K562 (cell line): ENCODE measurements at regions not wholly inside any gene's neighbourhood (a gene's known extent, or its start where the extent isn't known, plus 50 kb on each side); places are given as distances from the start of the nearest gene placed in this dataset.

Experiments
- ETV1 ChIP-seq: fragments of 450-650 bp; conservative IDR thresholded peaks from 2 replicates; pipeline ENCODE4 v1.6.1; 2016; ENCODE audit warnings: missing genetic modification characterization, control low read depth, low read depth, missing compliant biosample characterization
- NCOA6 ChIP-seq: fragments of 450-650 bp; IDR thresholded peaks from 2 replicates; pipeline ENCODE4 v1.6.1; 2017; ENCODE audit warnings: mild to moderate bottlenecking
- NR2F6 ChIP-seq: fragments of 450-650 bp; formaldehyde crosslinking; IDR thresholded peaks from 2 replicates; pipeline ENCODE4 v1.4.0; 2020; ENCODE audit warnings: mild to moderate bottlenecking
- ZNF134 ChIP-seq: fragments of 250-450 bp; sonication (Bioruptor Pico); conservative IDR thresholded peaks from 2 replicates; pipeline ENCODE4 v1.4.0; 2020
- ZNF717 ChIP-seq: fragments of 250-450 bp; sonication (Bioruptor Pico); IDR thresholded peaks from 2 replicates; pipeline ENCODE4 v1.5.0; 2021
- TF ChIP-seq, protein P1 (sequence below): fragments of 250-450 bp; sonication (Bioruptor Pico); IDR thresholded peaks from 2 replicates; pipeline ENCODE4 v1.5.0; 2021; ENCODE audit warnings: mild to moderate bottlenecking, moderate library complexity
- TF ChIP-seq, protein P2 (sequence below): fragments of 250-450 bp; sonication (Bioruptor Pico); IDR thresholded peaks from 2 replicates; pipeline ENCODE4 v1.5.0; 2022; ENCODE audit warnings: mild to moderate bottlenecking
- TF ChIP-seq, protein P3 (sequence below): fragments of 200-800 bp; sonication (Bioruptor generic); IDR thresholded peaks from 2 replicates; pipeline ENCODE4 v1.6.1; 2016; ENCODE audit warnings: missing genetic modification characterization, missing compliant biosample characterization
- TF ChIP-seq, protein P4 (sequence below): fragments of 450-650 bp; formaldehyde crosslinking; IDR thresholded peaks from 2 replicates; pipeline ENCODE4 v1.4.0; 2022; ENCODE audit warnings: mild to moderate bottlenecking, moderate library complexity
- TF ChIP-seq, protein P5 (sequence below): sonication (generic); formaldehyde crosslinking; IDR thresholded peaks from 2 replicates; pipeline ENCODE4 v1.8.0; 2022; ENCODE audit warnings: missing genetic modification reagents, mild to moderate bottlenecking, borderline replicate concordance
- TF ChIP-seq, protein P6 (sequence below): fragments of 250-450 bp; sonication (Bioruptor Pico); IDR thresholded peaks from 2 replicates; pipeline ENCODE4 v1.8.0; 2021; ENCODE audit warnings: mild to moderate bottlenecking, moderate library complexity

DNA sequence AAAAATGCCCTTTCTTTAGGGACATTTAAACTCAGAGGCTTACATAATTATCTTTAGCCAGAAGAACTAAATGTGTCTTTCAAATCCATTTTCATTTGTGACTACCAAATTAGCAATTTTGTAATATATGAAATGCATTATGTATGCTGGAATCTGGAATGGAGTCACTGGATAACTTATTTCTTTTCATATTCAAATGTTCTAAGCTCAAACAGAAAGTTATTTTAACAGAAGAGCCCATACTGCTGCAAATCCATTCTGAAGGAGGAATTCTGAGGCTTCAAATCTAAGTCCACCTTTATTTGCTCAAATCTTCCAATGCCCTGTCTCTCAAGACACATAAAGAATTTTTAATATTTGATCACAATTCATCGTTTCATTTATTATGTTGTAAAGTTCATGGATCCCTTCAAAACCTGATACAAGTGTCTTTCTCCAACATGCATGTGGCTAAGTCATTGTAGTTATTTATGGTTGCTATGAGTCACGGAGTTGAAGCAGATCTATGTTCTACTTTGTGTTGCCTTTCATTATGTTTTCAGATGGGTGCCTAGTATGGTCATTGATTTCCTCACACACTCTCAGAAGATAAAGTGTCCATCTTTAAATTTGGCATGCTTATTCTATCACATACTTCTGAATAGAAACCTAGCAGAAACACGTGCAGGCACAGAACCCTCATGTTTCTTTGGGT lies 214.8 kb upstream of the GCFC2 start (continued):
- TF ChIP-seq, protein P1, sequence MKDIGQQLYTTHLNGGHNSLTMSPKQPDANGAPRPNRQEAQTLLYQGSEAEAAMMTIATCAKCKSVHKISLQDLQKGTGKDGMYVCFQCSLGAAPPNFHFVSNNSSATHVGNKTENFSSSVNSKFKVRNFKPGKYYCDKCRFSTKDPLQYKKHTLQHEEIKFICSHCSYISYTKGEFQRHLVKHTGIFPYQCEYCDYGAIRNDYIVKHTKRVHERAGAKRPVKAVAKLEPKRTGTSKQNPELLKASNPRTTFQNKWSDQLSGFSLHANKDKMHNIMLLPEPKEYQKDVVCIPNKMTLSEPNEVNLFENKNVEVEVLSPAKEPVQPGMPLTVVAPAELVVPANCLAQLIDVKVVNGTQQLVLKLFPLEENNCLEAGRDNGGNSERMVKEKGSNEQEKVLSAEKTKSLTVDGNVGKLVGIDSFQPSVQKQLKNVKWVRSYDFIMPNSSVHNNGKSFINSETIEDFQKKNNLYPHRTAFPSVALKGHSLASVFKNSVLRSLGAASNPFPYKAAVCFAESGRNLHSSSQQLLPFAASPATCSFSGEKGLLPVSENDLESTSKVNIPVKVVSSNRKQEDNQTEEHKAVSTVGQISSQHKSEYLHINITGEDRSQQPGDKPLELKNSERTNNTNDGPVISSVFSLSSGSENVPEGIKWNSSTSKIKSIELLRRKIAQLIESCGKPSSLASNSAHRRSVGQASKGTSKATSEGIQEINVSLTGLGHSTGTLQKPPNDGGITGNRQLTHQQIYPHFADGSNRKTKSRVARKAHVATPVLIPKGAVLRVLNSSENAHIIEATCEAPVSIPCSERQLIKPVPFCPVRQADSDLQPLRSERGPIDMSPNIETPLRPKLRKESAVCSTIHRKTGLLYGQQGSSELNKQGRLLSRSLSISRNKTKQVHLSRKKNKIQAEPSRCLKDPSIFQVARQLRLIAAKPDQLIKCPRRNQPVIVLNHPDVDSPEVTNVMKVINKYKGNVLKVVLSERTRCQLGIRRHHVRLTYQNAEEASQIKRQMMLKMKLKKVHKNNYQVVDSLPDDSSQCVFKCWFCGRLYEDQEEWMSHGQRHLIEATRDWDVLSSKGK (CRISPR knock-in tag), result no peak
- TF ChIP-seq ZNF717 (CRISPR knock-in tag) (no peak), NR2F6 (no peak), ETV1 (tag) (no peak), ZNF134 (CRISPR knock-in tag) (no peak), NCOA6 (no peak)
- TF ChIP-seq, protein P2, sequence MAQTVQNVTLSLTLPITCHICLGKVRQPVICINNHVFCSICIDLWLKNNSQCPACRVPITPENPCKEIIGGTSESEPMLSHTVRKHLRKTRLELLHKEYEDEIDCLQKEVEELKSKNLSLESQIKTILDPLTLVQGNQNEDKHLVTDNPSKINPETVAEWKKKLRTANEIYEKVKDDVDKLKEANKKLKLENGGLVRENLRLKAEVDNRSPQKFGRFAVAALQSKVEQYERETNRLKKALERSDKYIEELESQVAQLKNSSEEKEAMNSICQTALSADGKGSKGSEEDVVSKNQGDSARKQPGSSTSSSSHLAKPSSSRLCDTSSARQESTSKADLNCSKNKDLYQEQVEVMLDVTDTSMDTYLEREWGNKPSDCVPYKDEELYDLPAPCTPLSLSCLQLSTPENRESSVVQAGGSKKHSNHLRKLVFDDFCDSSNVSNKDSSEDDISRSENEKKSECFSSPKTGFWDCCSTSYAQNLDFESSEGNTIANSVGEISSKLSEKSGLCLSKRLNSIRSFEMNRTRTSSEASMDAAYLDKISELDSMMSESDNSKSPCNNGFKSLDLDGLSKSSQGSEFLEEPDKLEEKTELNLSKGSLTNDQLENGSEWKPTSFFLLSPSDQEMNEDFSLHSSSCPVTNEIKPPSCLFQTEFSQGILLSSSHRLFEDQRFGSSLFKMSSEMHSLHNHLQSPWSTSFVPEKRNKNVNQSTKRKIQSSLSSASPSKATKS (CRISPR knock-in tag), result no peak
- TF ChIP-seq, protein P3, sequence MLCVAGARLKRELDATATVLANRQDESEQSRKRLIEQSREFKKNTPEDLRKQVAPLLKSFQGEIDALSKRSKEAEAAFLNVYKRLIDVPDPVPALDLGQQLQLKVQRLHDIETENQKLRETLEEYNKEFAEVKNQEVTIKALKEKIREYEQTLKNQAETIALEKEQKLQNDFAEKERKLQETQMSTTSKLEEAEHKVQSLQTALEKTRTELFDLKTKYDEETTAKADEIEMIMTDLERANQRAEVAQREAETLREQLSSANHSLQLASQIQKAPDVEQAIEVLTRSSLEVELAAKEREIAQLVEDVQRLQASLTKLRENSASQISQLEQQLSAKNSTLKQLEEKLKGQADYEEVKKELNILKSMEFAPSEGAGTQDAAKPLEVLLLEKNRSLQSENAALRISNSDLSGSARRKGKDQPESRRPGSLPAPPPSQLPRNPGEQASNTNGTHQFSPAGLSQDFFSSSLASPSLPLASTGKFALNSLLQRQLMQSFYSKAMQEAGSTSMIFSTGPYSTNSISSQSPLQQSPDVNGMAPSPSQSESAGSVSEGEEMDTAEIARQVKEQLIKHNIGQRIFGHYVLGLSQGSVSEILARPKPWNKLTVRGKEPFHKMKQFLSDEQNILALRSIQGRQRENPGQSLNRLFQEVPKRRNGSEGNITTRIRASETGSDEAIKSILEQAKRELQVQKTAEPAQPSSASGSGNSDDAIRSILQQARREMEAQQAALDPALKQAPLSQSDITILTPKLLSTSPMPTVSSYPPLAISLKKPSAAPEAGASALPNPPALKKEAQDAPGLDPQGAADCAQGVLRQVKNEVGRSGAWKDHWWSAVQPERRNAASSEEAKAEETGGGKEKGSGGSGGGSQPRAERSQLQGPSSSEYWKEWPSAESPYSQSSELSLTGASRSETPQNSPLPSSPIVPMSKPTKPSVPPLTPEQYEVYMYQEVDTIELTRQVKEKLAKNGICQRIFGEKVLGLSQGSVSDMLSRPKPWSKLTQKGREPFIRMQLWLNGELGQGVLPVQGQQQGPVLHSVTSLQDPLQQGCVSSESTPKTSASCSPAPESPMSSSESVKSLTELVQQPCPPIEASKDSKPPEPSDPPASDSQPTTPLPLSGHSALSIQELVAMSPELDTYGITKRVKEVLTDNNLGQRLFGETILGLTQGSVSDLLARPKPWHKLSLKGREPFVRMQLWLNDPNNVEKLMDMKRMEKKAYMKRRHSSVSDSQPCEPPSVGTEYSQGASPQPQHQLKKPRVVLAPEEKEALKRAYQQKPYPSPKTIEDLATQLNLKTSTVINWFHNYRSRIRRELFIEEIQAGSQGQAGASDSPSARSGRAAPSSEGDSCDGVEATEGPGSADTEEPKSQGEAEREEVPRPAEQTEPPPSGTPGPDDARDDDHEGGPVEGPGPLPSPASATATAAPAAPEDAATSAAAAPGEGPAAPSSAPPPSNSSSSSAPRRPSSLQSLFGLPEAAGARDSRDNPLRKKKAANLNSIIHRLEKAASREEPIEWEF, result no peak
- TF ChIP-seq, protein P4, sequence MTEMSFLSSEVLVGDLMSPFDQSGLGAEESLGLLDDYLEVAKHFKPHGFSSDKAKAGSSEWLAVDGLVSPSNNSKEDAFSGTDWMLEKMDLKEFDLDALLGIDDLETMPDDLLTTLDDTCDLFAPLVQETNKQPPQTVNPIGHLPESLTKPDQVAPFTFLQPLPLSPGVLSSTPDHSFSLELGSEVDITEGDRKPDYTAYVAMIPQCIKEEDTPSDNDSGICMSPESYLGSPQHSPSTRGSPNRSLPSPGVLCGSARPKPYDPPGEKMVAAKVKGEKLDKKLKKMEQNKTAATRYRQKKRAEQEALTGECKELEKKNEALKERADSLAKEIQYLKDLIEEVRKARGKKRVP (CRISPR knock-in tag), result no peak
- TF ChIP-seq, protein P5, sequence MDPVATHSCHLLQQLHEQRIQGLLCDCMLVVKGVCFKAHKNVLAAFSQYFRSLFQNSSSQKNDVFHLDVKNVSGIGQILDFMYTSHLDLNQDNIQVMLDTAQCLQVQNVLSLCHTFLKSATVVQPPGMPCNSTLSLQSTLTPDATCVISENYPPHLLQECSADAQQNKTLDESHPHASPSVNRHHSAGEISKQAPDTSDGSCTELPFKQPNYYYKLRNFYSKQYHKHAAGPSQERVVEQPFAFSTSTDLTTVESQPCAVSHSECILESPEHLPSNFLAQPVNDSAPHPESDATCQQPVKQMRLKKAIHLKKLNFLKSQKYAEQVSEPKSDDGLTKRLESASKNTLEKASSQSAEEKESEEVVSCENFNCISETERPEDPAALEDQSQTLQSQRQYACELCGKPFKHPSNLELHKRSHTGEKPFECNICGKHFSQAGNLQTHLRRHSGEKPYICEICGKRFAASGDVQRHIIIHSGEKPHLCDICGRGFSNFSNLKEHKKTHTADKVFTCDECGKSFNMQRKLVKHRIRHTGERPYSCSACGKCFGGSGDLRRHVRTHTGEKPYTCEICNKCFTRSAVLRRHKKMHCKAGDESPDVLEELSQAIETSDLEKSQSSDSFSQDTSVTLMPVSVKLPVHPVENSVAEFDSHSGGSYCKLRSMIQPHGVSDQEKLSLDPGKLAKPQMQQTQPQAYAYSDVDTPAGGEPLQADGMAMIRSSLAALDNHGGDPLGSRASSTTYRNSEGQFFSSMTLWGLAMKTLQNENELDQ (CRISPR knock-in tag), result no peak
- TF ChIP-seq, protein P6, sequence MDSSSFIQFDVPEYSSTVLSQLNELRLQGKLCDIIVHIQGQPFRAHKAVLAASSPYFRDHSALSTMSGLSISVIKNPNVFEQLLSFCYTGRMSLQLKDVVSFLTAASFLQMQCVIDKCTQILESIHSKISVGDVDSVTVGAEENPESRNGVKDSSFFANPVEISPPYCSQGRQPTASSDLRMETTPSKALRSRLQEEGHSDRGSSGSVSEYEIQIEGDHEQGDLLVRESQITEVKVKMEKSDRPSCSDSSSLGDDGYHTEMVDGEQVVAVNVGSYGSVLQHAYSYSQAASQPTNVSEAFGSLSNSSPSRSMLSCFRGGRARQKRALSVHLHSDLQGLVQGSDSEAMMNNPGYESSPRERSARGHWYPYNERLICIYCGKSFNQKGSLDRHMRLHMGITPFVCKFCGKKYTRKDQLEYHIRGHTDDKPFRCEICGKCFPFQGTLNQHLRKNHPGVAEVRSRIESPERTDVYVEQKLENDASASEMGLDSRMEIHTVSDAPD (CRISPR knock-in tag), result no peak
